GM23338 (cell line): ENCODE measurements at regions not wholly inside any gene's neighbourhood (a gene's known extent, or its start where the extent isn't known, plus 50 kb on each side); places are given as distances from the start of the nearest gene placed in this dataset.
A peak's percentile ranks its signal among the peaks of the same experiment; 100 is the strongest.

Experiments
- ATAC-seq: fragments of 200-7000 bp; cut with Tn5 transposase; 3 replicates; pipeline ENCODE4 v1.9.1; 2020
- DNase-seq: peaks from one replicate; pipeline ENCODE4 v3.0.0-alpha.2; 2015; ENCODE audit warnings: low spot score
- H2AFZ ChIP-seq: fragments of 200-600 bp; sonication (generic); 2 replicates; pipeline ENCODE4 v1.8.0; 2016; ENCODE audit warnings: antibody characterized with exemption, mild to moderate bottlenecking, moderate library complexity
- H3F3A ChIP-seq: fragments of 200-600 bp; sonication (generic); replicated peaks from 2 replicates; pipeline ENCODE4 v1.8.0; 2017; ENCODE audit warnings: antibody characterized with exemption, mixed run types, low read depth
- H3K27ac ChIP-seq: fragments of 200-600 bp; sonication (generic); 2 replicates; pipeline ENCODE4 v1.6.1; 2016; ENCODE audit warnings: low read depth
- H3K27me3 ChIP-seq: fragments of 200-600 bp; sonication (generic); 2 replicates; pipeline ENCODE4 v1.8.0; 2016; ENCODE audit warnings: mild to moderate bottlenecking, mixed run types, moderate library complexity; ENCODE audit not compliant: insufficient read depth
- H3K36me3 ChIP-seq: fragments of 200-600 bp; sonication (generic); 2 replicates; pipeline ENCODE4 v1.8.0; 2016; ENCODE audit warnings: mild to moderate bottlenecking; ENCODE audit not compliant: insufficient read depth
- H3K4me1 ChIP-seq: fragments of 200-600 bp; sonication (generic); 2 replicates; pipeline ENCODE4 v1.8.0; 2016; ENCODE audit warnings: mild to moderate bottlenecking, moderate library complexity; ENCODE audit not compliant: insufficient read depth
- H3K4me2 ChIP-seq: fragments of 200-600 bp; sonication (generic); 2 replicates; pipeline ENCODE4 v1.7.1; 2017; ENCODE audit warnings: mixed run types
- H3K4me3 ChIP-seq: fragments of 200-600 bp; sonication (generic); 2 replicates; pipeline ENCODE4 v1.6.1; 2016; ENCODE audit warnings: mixed run types
- H3K79me2 ChIP-seq: fragments of 200-600 bp; sonication (generic); replicated peaks from 2 replicates; pipeline ENCODE4 v1.8.0; 2017; ENCODE audit warnings: mild to moderate bottlenecking; ENCODE audit not compliant: insufficient read depth
- H3K9me2 ChIP-seq: fragments of 200-600 bp; sonication (generic); 2 replicates; pipeline ENCODE4 v1.8.0; 2017; ENCODE audit not compliant: insufficient read depth
- H4K20me1 ChIP-seq: fragments of 200-600 bp; sonication (generic); replicated peaks from 2 replicates; pipeline ENCODE4 v1.8.0; 2017; ENCODE audit warnings: mild to moderate bottlenecking; ENCODE audit not compliant: insufficient read depth
- H3K27ac Mint-ChIP-seq: 2 replicates; pipeline ENCODE4 v1.8.0; 2020; ENCODE audit warnings: inconsistent platforms, mild to moderate bottlenecking, moderate library complexity, mixed read lengths
- H3K27me3 Mint-ChIP-seq: 3 replicates; pipeline ENCODE4 v1.8.0; 2022; ENCODE audit warnings: low read depth, mild to moderate bottlenecking, moderate library complexity, mixed read lengths, inconsistent platforms; ENCODE audit not compliant: insufficient read depth, poor library complexity
- H3K36me3 Mint-ChIP-seq: 3 replicates; pipeline ENCODE4 v1.8.0; 2021; ENCODE audit warnings: low read depth, mild to moderate bottlenecking, inconsistent platforms, moderate library complexity, mixed read lengths
- H3K4me1 Mint-ChIP-seq: 3 replicates; pipeline ENCODE4 v1.8.0; 2020; ENCODE audit warnings: mild to moderate bottlenecking, inconsistent platforms, mixed read lengths
- H3K4me3 Mint-ChIP-seq: 3 replicates; pipeline ENCODE4 v1.8.0; 2021; ENCODE audit warnings: moderate library complexity, mild to moderate bottlenecking, inconsistent platforms, mixed read lengths
- H3K9me3 Mint-ChIP-seq: 3 replicates; pipeline ENCODE4 v1.8.0; 2020; ENCODE audit warnings: moderate library complexity, mild to moderate bottlenecking, inconsistent platforms, mixed read lengths
- REST ChIP-seq: IDR thresholded peaks from one replicate; pipeline ENCODE4 v1.6.1; 2018; ENCODE audit warnings: antibody characterized with exemption; ENCODE audit not compliant: unreplicated experiment
- ZNF462 ChIP-seq: fragments of 250-450 bp; sonication (Bioruptor Pico); IDR thresholded peaks from 2 replicates; pipeline ENCODE4 v1.5.0; 2020; ENCODE audit warnings: mild to moderate bottlenecking, moderate library complexity
- TF ChIP-seq, protein P1 (sequence below), 2 experiments: fragments of 200-600 bp in 1 of 2; sonication (generic) in 1 of 2; conservative IDR thresholded peaks; 2 replicates each; pipeline versions ENCODE4 v1.5.1 to v1.6.1; 2016 to 2017; ENCODE audit warnings: antibody characterized with exemption in 2 of 2, low read depth in 2 of 2, mild to moderate bottlenecking in 2 of 2, moderate library complexity in 1 of 2

DNA sequence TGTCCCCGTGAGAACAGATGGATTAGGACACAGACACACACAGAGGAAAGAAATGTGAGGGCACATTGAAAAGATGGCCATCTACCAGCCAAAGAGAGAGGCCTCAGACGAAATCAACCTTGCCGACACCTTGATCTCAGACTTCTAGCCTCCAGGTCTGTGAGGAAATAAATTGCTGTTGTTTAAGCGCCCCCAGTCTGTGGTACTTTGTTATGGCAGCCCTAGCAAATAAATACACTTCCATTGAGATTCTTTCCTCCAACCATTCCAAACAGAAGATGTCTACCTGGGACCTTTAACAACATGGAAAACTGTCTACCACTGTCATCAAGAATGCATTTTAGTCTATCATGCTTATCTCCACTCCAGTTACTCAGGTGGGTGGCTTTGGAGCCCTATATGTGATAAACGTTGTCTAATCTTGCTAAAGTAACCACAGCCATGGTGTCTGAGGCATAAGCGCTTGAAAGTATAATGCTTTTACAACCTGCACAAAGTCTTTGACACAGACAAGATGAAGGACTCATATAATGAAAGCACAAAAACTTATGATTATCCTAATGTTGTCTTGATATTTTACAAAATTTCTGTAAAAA is 244.3 kb downstream of the MTERF1 start:
- DNase-seq, result peak; percentile 82

More for the DNA sequence above, 244.3 kb downstream of the MTERF1 start:
- Histone ChIP-seq H3K27me3 (no peaks in the 10 kb centered on the region), H3K9me2 (no peaks in the 10 kb centered on the region), H4K20me1 (no peaks in the 10 kb centered on the region), H3K4me2 (no peak overlapping the region), H3K36me3 (no peaks in the 10 kb centered on the region), H3K4me3 (no peak overlapping the region), H3K4me1 (no peaks in the 10 kb centered on the region), H3K27ac (no peak overlapping the region), H2AFZ (no peak overlapping the region), H3K79me2 (no peaks in the 10 kb centered on the region), H3F3A (no peaks in the 10 kb centered on the region)
- H3K4me1 Mint-ChIP-seq, result no peaks in the 10 kb centered on the region
- peak; percentile 83 for ATAC-seq
- H3K36me3 Mint-ChIP-seq, result no peaks in the 10 kb centered on the region
- H3K27ac Mint-ChIP-seq, result no peak overlapping the region
- H3K9me3 Mint-ChIP-seq, result no peaks in the 10 kb centered on the region
- H3K27me3 Mint-ChIP-seq, result no peaks in the 10 kb centered on the region
- TF ChIP-seq, protein P1, sequence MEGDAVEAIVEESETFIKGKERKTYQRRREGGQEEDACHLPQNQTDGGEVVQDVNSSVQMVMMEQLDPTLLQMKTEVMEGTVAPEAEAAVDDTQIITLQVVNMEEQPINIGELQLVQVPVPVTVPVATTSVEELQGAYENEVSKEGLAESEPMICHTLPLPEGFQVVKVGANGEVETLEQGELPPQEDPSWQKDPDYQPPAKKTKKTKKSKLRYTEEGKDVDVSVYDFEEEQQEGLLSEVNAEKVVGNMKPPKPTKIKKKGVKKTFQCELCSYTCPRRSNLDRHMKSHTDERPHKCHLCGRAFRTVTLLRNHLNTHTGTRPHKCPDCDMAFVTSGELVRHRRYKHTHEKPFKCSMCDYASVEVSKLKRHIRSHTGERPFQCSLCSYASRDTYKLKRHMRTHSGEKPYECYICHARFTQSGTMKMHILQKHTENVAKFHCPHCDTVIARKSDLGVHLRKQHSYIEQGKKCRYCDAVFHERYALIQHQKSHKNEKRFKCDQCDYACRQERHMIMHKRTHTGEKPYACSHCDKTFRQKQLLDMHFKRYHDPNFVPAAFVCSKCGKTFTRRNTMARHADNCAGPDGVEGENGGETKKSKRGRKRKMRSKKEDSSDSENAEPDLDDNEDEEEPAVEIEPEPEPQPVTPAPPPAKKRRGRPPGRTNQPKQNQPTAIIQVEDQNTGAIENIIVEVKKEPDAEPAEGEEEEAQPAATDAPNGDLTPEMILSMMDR (conservative IDR thresholded peaks at IDR 0.05; ENCODE audit: low read depth in 2 of 2), result peak; percentile 80 to 81
- TF ChIP-seq REST (no peak), ZNF462 (CRISPR knock-in tag) (peak; percentile 69)
- H3K4me3 Mint-ChIP-seq, result no peak overlapping the region
